ENCODE measurements at regions not wholly inside any gene's neighbourhood (a gene's known extent, or its start where the extent isn't known, plus 50 kb on each side); places are given as distances from the start of the nearest gene placed in this dataset.

DNA sequence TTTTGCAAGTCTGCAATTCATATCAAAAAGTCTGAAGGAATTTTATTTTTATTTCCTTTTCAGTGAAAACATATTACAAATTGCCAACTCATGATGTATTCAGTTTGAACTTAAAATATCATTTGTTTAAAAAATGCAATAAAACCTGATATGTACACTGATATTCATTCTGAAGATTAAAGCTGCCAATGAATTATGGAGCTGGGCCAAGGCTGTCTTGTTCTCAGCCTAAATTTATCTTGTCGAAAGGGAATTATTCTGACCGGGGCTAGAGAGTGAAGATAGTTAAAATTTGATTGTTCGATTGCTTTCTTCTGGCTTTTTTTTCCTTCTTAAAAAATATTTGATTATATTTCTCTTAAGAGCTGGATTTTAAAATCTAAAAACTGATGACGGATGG, 54.0 kb upstream of the RBFOX1 start:
- no peak for TF ChIP-seq POLR2A (IDR thresholded peaks at IDR 0.05)
- TF ChIP-seq, protein P1, sequence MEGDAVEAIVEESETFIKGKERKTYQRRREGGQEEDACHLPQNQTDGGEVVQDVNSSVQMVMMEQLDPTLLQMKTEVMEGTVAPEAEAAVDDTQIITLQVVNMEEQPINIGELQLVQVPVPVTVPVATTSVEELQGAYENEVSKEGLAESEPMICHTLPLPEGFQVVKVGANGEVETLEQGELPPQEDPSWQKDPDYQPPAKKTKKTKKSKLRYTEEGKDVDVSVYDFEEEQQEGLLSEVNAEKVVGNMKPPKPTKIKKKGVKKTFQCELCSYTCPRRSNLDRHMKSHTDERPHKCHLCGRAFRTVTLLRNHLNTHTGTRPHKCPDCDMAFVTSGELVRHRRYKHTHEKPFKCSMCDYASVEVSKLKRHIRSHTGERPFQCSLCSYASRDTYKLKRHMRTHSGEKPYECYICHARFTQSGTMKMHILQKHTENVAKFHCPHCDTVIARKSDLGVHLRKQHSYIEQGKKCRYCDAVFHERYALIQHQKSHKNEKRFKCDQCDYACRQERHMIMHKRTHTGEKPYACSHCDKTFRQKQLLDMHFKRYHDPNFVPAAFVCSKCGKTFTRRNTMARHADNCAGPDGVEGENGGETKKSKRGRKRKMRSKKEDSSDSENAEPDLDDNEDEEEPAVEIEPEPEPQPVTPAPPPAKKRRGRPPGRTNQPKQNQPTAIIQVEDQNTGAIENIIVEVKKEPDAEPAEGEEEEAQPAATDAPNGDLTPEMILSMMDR (IDR thresholded peaks at IDR 0.05), result no peak
